ENCODE measurements at regions not wholly inside any gene's neighbourhood (a gene's known extent, or its start where the extent isn't known, plus 50 kb on each side); places are given as distances from the start of the nearest gene placed in this dataset.
"Not testable (repeated sequence)": the region's sequence is repeated elsewhere in the genome, so short reads cannot be mapped to it uniquely, and the experiment has no call there.

DNA sequence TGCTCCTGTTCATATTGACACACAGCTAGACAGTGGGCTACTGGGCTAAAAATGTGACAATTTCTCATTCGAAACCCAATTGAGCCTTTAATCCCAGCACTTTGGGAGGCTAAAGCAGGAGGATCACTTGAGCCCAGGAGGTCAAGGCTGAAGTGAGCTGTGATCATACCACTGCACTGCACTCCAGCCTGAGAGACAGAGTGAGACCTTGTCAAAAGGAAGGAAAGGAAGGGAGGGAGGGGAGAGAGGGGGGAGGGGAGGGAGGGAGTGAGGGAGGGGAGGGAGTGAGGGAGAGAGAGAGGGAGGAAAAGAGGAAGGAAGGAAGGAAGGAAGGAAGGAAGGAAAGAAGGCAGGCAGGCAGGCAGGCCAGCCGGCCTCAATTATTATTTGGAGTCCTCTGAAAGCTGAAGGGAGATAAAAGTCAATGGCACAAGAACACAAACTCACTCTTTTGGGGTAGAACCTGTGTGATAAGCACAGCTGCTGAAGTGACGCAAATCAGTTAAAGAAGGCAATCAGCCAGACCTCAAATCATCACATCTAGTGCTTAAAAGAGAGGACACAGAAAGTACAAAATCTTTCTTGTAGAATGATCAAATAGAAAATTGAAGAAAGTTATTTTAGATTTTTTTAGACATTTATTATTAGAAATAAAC is 98.1 kb downstream of the CCDC71L start:
- no peak for DNase-seq

DNA sequence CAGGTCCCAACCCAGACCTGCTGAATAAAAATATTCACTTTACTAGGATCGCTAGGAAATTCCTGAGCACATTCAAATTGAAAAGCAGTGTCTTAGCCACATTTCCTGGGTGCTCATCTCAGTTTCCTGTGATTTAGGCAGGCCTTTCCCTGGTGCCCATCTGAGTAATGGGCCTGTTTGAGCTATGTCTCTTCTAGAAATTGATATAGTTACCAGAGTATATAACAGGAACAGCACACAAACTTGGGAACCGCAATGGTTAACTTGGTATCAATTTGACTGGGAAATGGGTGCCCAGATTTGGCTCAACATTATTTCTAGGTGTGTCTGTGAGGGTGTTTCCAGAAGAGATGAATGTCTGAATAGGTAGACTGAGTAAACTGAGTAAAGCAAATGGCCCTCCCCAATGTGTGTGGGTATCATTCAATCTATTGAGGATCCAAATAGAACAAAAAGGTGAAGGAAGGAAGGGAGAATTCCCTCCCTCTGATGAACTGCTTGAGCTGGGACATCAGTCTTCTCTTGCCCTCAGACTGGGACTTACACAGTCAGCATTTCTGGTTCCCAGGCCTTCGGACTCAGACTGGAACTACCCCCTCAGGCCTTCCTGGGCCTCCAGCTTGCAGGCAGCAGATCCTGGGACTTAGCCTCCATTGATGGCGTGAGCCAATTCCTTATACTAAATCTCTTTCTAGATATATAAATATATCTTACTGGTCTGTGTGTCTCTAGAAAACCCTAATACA is 99.1 kb downstream of the CCDC71L start:
- DNase-seq: no peak

DNA sequence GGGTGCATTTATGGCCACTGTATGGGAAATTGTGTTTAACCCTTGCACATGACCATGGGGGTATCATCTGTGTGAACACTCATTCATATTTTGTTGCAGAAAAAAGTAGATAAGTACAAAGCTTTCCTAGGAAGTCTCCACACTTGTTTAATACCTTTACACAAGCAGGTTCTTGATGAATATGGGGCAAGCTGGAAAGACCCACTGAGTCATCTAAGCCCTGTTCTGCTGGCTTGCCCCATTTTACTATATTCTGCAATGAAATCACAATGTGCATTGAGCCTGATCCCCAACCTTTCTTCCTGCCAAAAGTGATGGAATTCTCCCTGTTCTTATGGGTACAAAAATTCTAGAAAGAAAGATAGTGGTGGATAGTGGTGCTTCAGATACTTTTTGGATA is 99.8 kb downstream of the CCDC71L start:
- DNase-seq: no peak

DNA sequence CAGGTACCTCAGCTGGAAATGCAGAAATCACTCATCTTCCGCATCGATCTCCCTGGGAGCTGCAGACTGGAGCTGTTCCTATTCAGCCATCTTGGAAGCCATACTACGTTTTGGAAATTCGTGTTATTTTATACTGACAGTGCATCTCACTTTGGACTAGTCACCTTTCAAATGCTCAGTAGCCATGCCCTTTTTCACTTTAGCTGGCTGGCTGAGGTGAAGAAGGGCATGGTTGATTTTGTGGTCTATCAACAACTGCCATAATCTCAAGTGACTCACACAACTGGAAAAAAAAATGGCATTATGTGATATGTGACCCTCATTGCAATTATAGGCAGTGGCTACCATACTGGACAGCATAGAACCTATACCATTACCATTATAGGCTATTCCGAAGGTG is 100.5 kb downstream of the CCDC71L start:
- no peak for DNase-seq

DNA sequence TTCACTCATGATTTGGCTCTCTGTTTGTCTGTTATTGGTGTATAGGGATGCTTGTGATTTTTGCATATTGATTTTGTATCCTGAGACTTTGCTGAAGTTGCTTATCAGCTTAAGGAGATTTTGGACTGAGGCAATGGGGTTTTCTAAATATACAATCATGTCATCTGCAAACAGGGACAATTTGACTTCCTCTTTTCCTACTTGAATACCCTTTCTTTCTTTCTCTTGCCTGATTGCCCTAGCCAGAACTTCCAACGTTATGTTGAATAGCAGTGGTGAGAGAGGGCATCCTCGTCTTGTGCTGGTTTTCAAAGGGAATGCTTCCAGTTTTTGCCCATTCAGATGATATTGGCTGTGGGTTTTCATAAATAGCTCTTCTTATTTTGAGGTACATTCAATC is 104.7 kb downstream of the CCDC71L start:
- not testable (repeated sequence) for DNase-seq

DNA sequence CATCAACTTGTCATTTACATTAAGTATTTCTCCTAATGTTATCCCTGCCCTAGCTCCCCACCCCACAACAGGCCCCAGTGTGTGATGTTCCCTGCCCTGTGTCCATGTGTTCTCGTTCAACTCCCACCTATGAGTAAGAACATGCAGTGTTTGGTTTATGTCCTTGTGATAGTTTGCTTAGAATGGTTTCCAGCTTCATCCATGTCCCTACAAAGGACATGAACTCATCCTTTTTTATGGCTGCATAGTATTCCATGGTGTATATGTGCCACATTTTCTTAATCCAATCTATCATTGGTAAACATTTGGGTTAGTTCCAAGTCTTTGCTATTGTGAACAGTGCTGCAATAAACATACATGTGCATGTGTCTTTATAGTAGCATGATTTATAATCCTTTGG is 106.3 kb downstream of the CCDC71L start:
- not testable (repeated sequence) for DNase-seq

DNA sequence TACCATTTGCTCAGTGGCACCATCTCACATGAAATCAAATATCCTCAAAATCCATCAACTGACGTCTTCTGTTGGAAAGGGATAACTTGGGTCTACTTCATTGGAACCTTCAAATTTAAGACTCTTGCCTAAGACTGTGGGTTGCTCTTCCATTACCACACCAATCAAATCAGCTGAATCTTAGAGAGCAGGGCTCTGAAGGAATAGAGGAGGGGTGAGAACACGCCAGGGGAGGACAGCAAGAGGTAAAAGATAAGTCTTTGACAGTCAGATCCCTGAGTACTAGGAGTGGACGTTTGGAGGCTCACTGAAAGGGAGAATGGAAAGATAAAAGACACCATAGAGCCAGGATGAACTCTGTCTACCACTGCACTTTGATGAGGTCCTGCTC is 107.5 kb downstream of the CCDC71L start:
- no peak for DNase-seq

DNA sequence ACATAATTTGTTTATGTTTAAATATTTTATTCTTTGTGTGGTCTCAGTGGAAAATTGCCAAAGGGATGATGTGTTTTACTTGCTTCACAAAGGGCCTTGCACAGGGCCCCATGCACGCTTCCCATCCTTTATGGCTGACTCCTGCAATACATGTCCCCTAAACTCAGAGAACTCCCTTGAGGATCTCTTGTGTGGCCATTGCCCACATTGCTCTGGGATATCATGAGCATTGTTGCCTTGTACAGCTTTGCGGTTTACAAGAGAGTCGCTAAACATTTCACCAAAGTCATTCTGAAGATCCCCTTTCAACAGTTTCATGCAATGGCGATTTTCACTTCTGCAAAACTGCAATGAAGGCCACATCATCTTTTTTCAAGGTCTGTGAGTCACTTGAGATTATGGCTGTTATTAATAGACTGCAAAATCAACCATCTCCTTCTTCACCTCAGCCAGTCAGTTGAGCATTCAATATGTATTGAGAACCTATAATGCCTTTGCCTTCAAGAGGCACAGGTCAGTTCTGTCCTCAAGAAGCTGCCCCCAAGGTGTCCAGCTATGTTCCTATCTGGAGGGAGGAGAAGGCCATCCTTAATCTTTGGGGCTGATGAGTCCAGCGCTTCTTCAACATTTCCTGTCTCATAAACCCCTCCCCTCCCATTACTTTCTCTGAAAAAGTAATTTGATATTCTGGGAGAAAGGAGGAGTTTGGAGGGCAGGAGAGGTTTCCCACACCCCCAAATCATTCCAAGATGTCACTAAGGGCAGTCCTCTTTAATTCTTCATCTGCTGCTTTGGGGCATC is 108.1 kb downstream of the CCDC71L start:
- peak; percentile 87 for DNase-seq

DNA sequence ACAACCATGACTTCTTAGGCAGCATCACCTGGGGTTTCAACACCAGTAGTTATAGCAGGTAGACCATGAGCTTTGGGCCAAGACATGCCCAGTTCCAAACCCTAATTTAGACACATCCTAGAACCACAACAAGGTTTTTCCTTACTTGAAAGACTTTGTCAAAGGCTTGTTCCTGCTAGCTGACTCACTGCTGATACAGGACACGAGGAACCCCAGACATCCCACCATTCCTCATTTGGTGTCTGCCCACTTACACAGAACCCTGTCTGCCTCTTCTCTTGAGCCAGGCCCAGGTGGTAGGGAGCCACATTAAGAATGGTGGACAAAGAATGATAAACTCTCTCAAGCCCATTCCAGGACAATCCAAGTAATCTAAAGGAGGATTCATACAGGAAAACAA is 109.0 kb downstream of the CCDC71L start:
- DNase-seq: no peak

DNA sequence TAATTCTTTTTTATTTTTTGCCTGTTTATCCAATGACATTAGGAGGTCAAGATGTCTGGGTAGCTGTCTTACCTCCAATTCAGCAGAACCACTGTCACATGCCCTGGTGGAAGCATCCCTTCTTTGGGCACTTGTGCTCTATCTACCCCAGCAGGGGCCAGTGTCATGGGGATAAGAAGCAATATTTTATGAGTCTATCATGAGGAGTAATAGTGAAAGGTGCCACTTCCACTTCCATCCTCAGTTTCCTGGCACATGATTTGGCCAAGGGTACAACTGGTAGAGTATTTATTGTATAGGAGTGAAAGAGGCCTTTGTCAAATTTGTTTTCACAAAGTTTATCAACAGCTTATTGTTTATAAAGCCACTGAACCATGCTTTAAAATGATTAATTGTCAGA is 112.5 kb downstream of the CCDC71L start:
- no peak for DNase-seq

DNA sequence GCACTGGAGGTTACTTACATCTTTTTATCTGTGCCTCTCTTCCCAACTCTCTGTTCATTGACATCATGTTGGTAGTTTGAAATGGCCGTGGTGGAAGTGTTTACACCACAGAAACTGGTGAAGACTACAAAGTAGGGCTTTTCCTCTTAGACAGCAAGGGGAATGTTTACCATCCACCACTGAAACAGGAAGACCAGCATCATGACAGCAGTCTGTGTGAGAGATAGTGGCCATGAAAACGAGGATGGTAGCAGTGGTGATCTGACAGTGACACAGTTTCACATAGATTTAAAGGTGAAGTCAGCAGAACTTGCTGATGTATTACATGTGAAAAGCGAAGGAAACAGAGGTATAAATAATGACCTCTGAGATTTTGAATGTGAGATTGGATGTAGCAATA is 115.7 kb downstream of the CCDC71L start:
- no peak for DNase-seq

DNA sequence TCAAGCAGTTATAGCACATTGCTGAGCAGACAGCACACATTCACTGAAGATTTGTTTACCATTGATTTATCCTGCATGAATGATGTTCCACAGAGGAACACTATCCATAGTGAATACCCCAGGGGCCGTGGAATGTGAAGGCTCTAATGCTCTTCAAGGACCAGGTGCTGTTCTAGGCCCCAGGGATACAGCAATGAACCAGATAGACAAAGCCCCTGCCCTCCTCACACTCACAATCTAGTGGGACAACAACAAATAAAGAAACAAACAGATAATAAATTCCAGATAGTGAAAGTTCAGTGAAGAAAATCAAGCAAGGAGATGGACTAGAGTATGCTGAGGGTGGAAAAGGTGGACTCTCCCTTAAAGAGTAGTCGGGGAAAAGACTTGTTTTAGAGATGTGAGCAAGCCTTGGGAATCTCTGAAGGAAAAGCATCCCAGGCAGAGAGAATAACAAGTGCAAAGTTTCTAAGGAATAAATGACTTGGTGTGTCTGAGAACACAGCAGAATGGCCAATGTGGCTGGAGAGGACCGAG is 117.7 kb downstream of the CCDC71L start:
- no peak for DNase-seq

DNA sequence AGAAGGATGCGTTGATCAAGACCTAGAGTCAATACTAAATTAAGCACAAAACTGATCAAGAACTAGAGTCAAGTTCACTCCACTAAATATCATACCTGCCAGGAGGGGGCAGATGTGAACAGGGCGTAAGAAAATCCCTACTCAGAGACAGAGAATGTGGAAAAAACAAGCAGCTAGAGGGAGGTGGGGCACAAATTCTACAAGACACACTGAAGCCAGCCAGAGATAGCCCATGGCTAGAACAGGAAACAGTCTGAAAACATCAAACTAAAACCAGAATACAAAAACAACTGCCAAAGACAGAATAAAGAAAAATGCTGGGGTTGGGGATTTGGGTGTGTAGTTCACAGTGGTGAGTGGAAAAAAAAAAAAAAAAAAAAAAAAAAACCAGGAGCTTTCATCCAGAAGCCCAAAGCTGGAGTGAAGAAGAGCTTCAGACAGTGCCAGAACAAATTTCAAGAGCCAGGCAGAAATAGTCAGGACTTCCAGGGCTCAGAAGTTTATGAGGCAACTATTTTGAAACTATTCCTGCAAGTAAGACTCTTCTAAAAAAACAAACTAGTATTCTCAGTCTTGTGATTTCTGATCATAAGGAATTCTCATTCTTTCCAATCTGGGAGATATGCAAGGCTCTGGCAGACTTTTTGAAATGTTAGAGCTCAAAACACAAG is 118.3 kb downstream of the CCDC71L start:
- peak; percentile 84 for DNase-seq

DNA sequence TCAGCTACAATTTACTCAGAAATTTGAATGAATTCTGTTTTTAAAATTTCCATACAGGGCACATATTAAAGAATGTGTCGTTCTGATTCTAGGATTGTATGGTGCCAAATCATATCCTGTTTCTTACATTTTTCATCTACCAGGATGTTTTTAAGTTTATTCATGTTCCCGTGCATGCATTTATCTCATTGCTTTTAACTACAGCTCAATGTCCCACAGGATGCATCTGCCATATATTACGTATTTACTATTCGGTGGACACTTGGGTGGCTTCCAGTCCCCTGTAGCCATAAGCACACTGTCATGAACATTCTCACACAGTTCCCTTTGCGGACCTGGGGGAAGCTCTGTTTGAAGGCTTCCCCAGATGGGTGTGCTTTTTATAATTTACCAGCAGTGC is 122.3 kb downstream of the CCDC71L start:
- DNase-seq: no peak

DNA sequence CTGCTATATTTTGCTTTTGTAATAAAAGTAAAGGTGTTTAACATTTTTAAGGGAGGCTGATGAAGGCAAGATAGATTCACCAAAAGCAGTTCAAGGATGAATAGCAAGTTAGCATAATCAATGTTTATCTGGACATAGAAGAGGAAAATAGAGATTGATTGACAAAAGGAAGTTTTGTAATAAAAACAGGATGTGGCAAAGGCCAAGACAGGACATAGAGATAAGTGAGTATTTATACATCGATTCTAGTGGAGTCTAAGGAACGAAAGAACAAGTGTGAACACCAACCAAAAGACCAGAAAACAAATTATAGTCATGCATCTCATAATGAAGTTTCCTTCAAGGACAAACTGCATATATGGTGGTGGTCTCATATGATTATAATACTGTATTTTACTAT is 123.8 kb downstream of the CCDC71L start:
- DNase-seq: no peak

DNA sequence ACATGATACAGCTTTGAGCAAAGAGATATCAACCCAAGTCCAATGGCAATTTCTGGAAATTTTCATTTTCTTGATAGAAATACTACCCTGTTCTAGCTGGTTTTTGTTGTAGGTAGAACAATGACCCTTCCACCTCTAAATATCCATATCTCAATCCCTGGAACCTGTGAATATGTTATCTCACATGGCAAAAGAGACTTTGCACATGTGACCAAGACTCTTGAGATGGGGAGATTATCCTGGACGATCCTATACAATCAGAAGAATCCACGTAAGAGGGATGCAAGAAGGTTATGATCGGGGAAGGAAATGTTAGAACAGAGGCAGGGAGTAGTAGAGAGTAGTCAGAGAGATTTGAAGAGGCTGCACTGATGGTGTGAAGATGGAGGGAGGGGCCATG is 124.9 kb downstream of the CCDC71L start:
- DNase-seq: no peak

DNA sequence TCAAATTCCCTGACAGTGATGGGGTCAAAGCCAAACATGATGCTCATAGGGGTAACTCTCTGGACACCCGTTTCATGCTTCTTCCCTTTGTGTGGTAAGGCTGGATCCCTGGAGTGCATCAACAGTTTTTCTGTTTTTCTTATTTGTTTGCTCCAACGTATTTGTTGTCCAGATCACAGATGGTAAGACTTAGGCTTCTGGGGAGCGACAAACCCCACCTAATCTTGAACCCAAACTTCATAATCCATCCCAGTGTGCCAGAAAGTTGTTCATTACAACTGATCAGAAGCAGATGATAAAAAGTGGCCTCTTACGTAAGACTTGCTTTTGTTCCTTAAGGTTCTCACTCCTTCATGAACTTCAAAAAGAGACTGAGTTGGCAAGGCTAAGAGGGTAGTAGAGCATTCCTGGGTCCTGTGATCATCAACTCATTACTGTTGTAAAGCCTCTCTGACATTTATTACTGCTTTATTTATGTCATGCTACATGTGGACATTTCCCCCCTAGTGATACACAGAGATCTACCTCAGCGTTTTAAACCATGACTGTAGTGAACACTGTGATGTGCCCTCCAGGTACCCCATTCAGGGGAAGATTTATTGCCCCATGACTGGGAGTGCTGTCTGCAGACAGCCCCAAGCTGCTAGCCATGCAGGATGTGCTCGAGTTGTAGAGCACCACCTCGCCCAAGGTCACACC is 125.6 kb downstream of the CCDC71L start:
- no peak for DNase-seq

DNA sequence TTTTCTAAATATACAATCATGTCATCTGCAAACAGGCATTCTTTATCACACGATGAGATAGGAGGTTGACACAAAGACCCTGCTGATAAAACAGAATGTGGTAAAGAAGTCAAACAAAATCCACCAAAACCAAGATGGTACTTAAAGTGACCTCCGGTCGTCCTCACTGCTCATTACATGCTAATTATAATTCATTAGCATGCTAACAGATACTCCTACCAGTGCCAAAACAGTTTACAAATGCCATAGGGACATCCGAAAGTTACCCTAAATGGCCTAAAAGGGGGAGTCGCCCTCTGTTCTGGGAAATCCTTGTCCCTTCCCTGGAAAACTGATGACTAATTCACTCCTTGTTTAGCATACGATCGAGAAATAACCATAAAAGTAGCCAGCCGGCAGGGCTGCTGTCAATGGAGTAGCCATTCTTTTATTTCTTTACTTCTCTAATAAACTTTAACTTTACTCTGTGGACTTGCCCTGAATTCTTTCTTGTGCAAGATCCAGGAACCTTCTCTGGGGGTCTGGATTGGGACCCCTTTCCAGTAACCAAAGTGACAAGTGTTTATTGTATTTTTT is 126.6 kb downstream of the CCDC71L start:
- no peak for DNase-seq

DNA sequence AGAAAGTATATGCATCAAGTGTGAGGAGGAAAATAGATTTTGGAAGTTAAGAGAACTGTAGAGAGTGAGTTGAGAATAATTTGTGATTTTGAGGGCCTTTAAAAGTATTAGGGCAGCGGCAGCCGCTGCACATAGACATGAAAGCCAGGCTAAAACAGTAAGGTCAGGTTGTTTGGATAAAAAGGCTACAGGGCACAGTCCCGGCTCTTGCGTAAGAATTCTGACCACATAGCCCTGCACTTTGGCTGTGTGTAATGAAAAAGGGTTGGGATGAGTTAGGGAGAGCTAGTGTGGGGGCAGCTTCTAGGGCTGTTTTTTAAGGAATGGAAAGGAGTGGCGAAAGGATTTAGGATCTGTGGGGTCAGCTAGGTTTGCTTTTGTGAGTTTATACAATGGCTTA is 130.8 kb downstream of the CCDC71L start:
- not testable (repeated sequence) for DNase-seq

DNA sequence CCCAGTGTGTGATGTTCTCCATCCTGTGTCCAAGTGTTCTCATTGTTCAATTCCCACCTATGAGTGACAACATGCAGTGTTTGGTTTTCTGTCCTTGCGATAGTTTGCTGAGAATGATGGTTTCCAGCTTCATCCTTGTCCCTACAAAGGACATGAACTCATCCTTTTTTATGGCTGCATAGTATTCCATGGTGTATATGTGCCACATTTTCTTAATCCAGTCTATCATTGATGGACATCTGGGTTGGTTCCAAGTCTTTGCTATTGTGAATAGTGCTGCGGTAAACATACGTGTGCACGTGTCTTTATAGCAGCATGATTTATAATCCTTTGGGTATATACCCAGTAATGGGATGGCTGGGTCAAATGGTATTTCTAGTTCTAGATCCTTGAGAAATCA is 134.3 kb downstream of the CCDC71L start:
- not testable (repeated sequence) for DNase-seq

DNA sequence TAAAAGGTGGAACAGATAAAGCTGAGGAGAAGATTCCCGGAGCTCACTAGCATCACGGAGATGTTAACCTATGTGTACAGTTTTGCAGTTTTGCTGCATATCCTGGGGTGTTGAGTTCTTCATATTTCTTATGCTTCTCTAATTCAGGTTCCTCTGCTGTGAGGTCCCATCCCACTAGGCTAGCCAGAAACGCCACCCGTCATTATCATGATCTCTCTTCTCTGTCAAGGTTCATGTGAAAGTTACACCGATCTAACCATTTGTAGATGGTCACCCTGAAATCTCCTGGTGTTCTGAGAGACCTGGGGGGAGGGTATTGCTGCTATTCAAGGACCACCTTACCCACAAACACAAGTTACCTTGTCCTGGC is 136.3 kb downstream of the CCDC71L start:
- DNase-seq: no peak

DNA sequence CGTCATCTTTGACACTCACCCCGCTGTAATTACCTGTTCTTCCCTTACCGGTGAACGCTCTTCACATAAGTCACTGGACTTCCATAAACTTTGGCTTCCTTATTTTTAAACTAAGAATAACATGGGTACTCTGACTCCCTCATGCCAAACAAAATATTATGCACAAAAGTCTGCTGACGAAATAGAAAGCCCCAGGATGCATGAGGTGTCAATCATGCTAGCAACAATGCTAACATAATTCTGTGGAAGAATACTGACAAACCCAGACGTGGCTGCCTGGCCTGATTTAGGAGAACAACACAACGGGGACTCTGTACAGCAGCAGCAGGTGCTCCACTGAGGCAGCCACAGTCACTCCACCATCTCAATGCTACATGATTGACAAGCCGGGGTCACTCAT is 137.5 kb downstream of the CCDC71L start:
- no peak for DNase-seq

Data from RPMI8226 (cell line).